DOHH2 (cell line): ENCODE measurements at regions not wholly inside any gene's neighbourhood (a gene's known extent, or its start where the extent isn't known, plus 50 kb on each side); places are given as distances from the start of the nearest gene placed in this dataset.

ENCODE experiments used
- EZH2phosphoT487 ChIP-seq: fragments of 200-600 bp; sonication (generic); IDR thresholded peaks from 2 replicates; pipeline ENCODE4 v1.6.1; 2017; ENCODE audit warnings: borderline replicate concordance, mild to moderate bottlenecking, antibody characterized with exemption, low read length, moderate library complexity, mixed read lengths
- TF ChIP-seq, protein P1 (sequence below): fragments of 200-600 bp; sonication (generic); IDR thresholded peaks from one replicate; pipeline ENCODE4 v1.5.1; 2014; ENCODE audit warnings: antibody characterized with exemption, mild to moderate bottlenecking, low read depth, low read length; ENCODE audit not compliant: poor library complexity, severe bottlenecking

DNA sequence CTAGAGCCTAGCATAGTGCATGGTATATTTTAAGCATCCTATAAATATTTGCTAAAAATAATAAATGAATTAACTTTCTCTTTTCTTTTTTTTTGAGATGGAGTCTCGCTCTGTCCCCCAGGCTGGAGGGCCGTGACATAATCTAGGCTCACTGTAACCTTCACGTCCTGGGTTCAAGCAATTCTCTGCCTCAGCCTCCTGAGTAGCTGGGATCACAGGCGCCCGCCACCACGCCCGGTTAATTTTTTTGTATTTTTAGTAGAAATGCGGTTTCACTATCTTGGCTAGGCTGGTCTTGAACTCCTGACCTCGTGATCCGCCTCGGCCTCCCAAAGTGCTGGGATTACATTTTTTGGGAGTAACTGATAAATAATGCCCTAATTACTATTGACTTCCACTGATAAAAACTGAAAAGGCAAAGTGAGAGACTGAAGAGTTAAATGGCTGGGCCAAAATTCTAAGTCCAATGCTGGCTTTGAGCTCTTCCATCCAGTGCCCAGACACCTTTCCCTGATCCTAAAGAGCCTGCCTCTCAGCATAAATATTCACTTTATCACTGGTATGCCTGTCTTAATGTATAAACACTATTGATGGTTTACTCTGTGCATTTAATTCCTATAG is 213.0 kb upstream of the KRR1 start:
- TF ChIP-seq, protein P1, sequence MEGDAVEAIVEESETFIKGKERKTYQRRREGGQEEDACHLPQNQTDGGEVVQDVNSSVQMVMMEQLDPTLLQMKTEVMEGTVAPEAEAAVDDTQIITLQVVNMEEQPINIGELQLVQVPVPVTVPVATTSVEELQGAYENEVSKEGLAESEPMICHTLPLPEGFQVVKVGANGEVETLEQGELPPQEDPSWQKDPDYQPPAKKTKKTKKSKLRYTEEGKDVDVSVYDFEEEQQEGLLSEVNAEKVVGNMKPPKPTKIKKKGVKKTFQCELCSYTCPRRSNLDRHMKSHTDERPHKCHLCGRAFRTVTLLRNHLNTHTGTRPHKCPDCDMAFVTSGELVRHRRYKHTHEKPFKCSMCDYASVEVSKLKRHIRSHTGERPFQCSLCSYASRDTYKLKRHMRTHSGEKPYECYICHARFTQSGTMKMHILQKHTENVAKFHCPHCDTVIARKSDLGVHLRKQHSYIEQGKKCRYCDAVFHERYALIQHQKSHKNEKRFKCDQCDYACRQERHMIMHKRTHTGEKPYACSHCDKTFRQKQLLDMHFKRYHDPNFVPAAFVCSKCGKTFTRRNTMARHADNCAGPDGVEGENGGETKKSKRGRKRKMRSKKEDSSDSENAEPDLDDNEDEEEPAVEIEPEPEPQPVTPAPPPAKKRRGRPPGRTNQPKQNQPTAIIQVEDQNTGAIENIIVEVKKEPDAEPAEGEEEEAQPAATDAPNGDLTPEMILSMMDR = no peak
- no peak for TF ChIP-seq EZH2phosphoT487
